WERI-Rb-1 (cell line): ENCODE measurements at regions not wholly inside any gene's neighbourhood (a gene's known extent, or its start where the extent isn't known, plus 50 kb on each side); places are given as distances from the start of the nearest gene placed in this dataset.
"Not testable (repeated sequence)": the region's sequence is repeated elsewhere in the genome, so short reads cannot be mapped to it uniquely, and the experiment has no call there.

ENCODE experiments used
- DNase-seq: peaks from one replicate; pipeline ENCODE4 v3.0.0-alpha.2; 2020
- H3K27ac ChIP-seq: fragments of 250-450 bp; sonication (Bioruptor Pico); 2 replicates; pipeline ENCODE4 v1.5.1; 2020; ENCODE audit warnings: mild to moderate bottlenecking, moderate library complexity
- H3K27me3 ChIP-seq: fragments of 250-450 bp; sonication (Bioruptor Pico); 2 replicates; pipeline ENCODE4 v1.5.1; 2021; ENCODE audit warnings: mild to moderate bottlenecking, low read depth, moderate library complexity; ENCODE audit not compliant: insufficient read depth, severe bottlenecking
- H3K36me3 ChIP-seq: fragments of 250-450 bp; sonication (Bioruptor Pico); 2 replicates; pipeline ENCODE4 v1.5.1; 2020; ENCODE audit warnings: mild to moderate bottlenecking, moderate library complexity
- H3K4me3 ChIP-seq: 2 replicates; pipeline ENCODE4 v1.5.1; 2011; ENCODE audit warnings: low read depth, mild to moderate bottlenecking, control low read depth, low read length
- H3K9me3 ChIP-seq: fragments of 250-450 bp; sonication (Bioruptor Pico); 2 replicates; pipeline ENCODE4 v1.5.1; 2021; ENCODE audit warnings: mild to moderate bottlenecking, moderate library complexity; ENCODE audit not compliant: severe bottlenecking
- TF ChIP-seq, protein P1 (sequence below): IDR thresholded peaks from 2 replicates; pipeline ENCODE4 v1.5.1; 2011; ENCODE audit warnings: low read depth, mild to moderate bottlenecking, control low read depth, inconsistent platforms, low read length

DNA sequence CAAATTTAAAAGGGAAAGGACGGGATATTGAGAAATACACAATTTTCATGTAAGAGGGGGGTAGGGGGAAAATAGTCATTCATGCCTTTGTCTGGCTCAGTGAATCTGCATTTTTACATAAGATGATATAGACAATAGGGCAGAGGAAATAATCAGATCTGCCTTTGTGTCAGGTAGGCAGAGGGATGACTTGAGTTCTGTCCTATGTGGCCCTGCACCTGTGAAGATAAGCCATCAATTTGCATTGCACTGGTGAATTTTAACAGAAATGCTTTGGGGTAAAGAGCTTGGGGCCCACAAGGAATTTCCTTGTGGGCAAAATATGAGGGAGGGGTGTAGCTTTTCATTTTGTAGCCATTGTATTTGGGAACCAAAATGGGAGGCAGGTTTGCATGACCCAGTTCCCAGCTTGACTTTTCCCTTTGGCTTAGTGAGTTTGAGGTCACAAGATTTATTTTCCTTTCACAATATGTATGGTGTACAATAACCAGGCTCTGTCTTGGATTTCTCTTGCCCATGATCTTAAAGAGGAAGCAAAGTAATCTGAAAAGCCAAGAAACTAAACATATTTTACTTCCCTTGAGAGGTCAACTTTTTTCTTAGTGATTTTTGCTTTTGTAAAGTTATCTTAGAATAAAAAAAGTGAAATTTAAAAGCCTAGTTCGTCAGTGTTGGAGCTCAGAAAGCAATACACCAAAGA is 77.7 kb upstream of the SORL1 start:
- TF ChIP-seq, protein P1, sequence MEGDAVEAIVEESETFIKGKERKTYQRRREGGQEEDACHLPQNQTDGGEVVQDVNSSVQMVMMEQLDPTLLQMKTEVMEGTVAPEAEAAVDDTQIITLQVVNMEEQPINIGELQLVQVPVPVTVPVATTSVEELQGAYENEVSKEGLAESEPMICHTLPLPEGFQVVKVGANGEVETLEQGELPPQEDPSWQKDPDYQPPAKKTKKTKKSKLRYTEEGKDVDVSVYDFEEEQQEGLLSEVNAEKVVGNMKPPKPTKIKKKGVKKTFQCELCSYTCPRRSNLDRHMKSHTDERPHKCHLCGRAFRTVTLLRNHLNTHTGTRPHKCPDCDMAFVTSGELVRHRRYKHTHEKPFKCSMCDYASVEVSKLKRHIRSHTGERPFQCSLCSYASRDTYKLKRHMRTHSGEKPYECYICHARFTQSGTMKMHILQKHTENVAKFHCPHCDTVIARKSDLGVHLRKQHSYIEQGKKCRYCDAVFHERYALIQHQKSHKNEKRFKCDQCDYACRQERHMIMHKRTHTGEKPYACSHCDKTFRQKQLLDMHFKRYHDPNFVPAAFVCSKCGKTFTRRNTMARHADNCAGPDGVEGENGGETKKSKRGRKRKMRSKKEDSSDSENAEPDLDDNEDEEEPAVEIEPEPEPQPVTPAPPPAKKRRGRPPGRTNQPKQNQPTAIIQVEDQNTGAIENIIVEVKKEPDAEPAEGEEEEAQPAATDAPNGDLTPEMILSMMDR, result no peak
- no peak for DNase-seq
- Histone ChIP-seq H3K36me3 (no peaks in the 10 kb centered on the region), H3K27ac (no peak overlapping the region), H3K27me3 (no peaks in the 10 kb centered on the region), H3K4me3 (no peak overlapping the region), H3K9me3 (no peaks in the 10 kb centered on the region)

DNA sequence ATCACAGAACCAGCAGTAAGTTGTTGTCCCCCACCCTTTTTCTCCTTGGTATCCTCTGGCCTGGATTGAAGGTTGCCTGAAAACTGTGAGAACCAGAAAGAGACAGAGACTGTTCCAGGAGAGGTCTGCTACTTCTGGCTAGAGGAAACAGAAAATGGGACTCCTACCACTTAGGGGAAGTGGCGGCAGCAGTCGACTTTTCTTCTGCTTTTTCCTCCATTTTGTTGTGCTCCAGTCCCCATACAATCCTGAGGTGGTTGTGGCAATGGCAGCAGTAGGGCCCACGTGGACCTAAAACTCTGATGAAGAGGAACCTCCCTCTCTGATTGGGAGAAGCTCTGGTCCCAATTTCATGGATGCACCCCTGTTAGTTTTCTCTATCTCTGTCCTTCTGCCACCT is 76.0 kb upstream of the SORL1 start:
- no peak overlapping the region for H3K4me3 ChIP-seq
- no peaks in the 10 kb centered on the region for H3K9me3 ChIP-seq
- TF ChIP-seq, protein P1, result no peak
- no peaks in the 10 kb centered on the region for H3K27me3 ChIP-seq
- DNase-seq, result no peak
- H3K36me3 ChIP-seq, result no peaks in the 10 kb centered on the region
- no peak overlapping the region for H3K27ac ChIP-seq

DNA sequence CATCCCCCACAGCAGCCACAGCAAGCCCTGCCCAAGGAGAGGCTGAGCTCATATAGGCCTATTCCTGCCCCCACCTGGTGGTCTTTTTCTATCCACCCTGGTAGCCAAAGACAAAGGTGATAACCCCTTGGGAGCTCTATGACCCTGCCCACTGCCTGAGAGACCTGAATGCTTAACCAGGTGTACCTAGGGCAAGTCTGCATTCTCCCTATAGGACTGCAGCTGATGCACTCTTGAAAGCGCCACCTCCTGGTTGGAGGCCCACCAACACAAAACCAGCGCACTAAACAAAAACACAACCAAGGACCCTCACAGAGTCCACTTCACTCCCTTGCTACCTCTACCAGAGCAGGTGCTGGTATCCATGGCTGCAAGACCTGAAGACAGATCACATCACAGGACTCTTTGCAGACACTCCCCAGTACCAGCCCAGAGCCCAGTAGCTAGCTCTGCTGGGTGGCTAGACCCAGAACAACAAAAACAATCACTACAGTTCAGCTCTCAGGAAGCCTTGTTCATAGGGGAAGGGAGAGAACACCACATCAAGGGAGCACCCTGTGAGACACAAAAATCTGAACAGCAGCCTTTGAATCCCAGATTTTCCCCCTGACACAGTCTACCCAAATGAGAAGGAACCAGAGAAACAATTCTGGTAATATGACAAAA is 72.8 kb upstream of the SORL1 start:
- not testable (repeated sequence) for H3K27ac ChIP-seq, H3K36me3 ChIP-seq, H3K9me3 ChIP-seq, H3K27me3 ChIP-seq, H3K4me3 ChIP-seq
- peak; percentile 41 for DNase-seq

DNA sequence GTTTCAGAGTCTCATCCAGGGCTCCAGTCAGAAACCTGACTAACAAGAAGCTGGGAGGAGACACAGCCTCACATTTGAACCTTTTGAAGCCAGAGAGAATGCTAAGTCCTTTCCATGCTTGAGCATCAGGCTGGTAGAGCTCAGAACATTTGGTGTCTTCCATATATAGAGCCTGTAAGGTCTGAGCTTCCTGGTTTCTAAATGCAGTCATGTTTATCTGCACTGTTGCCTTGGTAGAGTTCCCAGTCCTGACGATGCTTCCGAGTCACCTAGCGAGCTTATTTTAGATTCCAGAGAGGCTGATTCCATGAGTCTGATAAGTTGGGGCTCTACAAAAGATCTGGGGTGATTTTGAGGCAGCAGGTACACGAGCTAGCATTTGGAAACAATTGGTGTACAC is 68.4 kb upstream of the SORL1 start:
- H3K27me3 ChIP-seq, result no peaks in the 10 kb centered on the region
- no peaks in the 10 kb centered on the region for H3K9me3 ChIP-seq
- DNase-seq, result no peak
- no peaks in the 10 kb centered on the region for H3K36me3 ChIP-seq
- no peak overlapping the region for H3K4me3 ChIP-seq
- H3K27ac ChIP-seq, result no peak overlapping the region
- TF ChIP-seq, protein P1, result no peak

DNA sequence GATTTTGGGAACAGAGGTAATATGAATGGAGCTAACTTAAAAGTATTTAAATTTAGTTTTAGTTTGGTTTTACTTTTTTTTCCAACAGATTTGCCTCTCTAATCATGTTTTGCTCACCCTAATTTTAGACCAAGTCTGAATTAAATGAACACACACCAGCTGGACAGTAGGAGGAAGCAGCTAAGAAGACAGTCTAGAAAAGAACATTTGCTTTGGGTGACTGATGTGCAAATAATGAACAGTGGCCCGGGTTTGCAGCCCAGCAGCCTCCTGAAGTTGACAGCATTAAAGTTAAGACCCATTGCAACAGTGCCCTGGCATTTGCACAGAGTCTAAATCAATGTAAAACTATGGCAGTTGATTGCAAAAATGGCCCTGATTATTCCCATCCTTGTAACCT is 66.4 kb upstream of the SORL1 start:
- Histone ChIP-seq H3K4me3 (no peak overlapping the region), H3K36me3 (no peaks in the 10 kb centered on the region), H3K27ac (no peak overlapping the region), H3K9me3 (no peaks in the 10 kb centered on the region), H3K27me3 (no peaks in the 10 kb centered on the region)
- no peak for DNase-seq
- TF ChIP-seq, protein P1, result no peak
